ENCODE measurements at regions not wholly inside any gene's neighbourhood (a gene's known extent, or its start where the extent isn't known, plus 50 kb on each side); places are given as distances from the start of the nearest gene placed in this dataset.

- no peak for DNase-seq (ENCODE audit: low spot score)
- H3K27me3 ChIP-seq, result no peaks in the 10 kb centered on the region
- no peak overlapping the region for H3K4me3 ChIP-seq
- no peaks in the 10 kb centered on the region for H3K36me3 ChIP-seq
- no peak overlapping the region for H3K27ac ChIP-seq
- no peaks in the 10 kb centered on the region for H3K9me3 ChIP-seq
- TF ChIP-seq CTCF (IDR thresholded peaks at IDR 0.05), result no peak
- no peaks in the 10 kb centered on the region for H3K4me1 ChIP-seq
Measured at GRCh38 chr4:116872308-116872707, 213.1 kb downstream of the TRAM1L1 start.

- no peaks in the 10 kb centered on the region for H3K9me3 ChIP-seq
- no peak overlapping the region for H3K27ac ChIP-seq
- no peaks in the 10 kb centered on the region for H3K27me3 ChIP-seq
- DNase-seq (ENCODE audit: low spot score), result no peak
- no peak overlapping the region for H3K4me3 ChIP-seq
- no peaks in the 10 kb centered on the region for H3K4me1 ChIP-seq
- TF ChIP-seq CTCF (IDR thresholded peaks at IDR 0.05), result no peak
- H3K36me3 ChIP-seq, result no peaks in the 10 kb centered on the region
Measured at GRCh38 chr4:116870686-116871085, 214.7 kb downstream of the TRAM1L1 start.

- no peaks in the 10 kb centered on the region for H3K4me1 ChIP-seq
- no peaks in the 10 kb centered on the region for H3K36me3 ChIP-seq
- H3K9me3 ChIP-seq, result no peaks in the 10 kb centered on the region
- no peak for TF ChIP-seq CTCF (IDR thresholded peaks at IDR 0.05)
- no peak for DNase-seq (ENCODE audit: low spot score)
- H3K27ac ChIP-seq, result no peak overlapping the region
- no peak overlapping the region for H3K4me3 ChIP-seq
- no peaks in the 10 kb centered on the region for H3K27me3 ChIP-seq
Measured at GRCh38 chr4:116866106-116866505, 219.3 kb downstream of the TRAM1L1 start.

- H3K36me3 ChIP-seq, result no peaks in the 10 kb centered on the region
- H3K4me1 ChIP-seq, result no peaks in the 10 kb centered on the region
- no peak for TF ChIP-seq CTCF (IDR thresholded peaks at IDR 0.05)
- H3K27ac ChIP-seq, result no peak overlapping the region
- DNase-seq (ENCODE audit: low spot score), result no peak
- H3K27me3 ChIP-seq, result no peaks in the 10 kb centered on the region
- no peak overlapping the region for H3K4me3 ChIP-seq
- no peaks in the 10 kb centered on the region for H3K9me3 ChIP-seq
Measured at GRCh38 chr4:116862592-116862991, 222.8 kb downstream of the TRAM1L1 start.

GRCh38 chr4:116860891-116861290, 224.5 kb downstream of the TRAM1L1 start:
- Histone ChIP-seq H3K27me3 (no peaks in the 10 kb centered on the region), H3K27ac (no peak overlapping the region), H3K36me3 (no peaks in the 10 kb centered on the region), H3K4me1 (no peaks in the 10 kb centered on the region), H3K9me3 (no peaks in the 10 kb centered on the region), H3K4me3 (no peak overlapping the region)
- TF ChIP-seq CTCF (IDR thresholded peaks at IDR 0.05), result no peak
- DNase-seq (ENCODE audit: low spot score), result no peak

GRCh38 chr4:116849620-116850019, 235.8 kb downstream of the TRAM1L1 start:
- H3K36me3 ChIP-seq, result no peaks in the 10 kb centered on the region
- H3K4me1 ChIP-seq, result no peaks in the 10 kb centered on the region
- H3K9me3 ChIP-seq, result no peaks in the 10 kb centered on the region
- no peak for TF ChIP-seq CTCF (IDR thresholded peaks at IDR 0.05)
- H3K27ac ChIP-seq, result no peak overlapping the region
- no peaks in the 10 kb centered on the region for H3K27me3 ChIP-seq
- no peak overlapping the region for H3K4me3 ChIP-seq
- no peak for DNase-seq (ENCODE audit: low spot score)

All from right atrium auricular region (tissue), 2 donors.